ENCODE measurements at regions not wholly inside any gene's neighbourhood (a gene's known extent, or its start where the extent isn't known, plus 50 kb on each side); places are given as distances from the start of the nearest gene placed in this dataset.

DNA sequence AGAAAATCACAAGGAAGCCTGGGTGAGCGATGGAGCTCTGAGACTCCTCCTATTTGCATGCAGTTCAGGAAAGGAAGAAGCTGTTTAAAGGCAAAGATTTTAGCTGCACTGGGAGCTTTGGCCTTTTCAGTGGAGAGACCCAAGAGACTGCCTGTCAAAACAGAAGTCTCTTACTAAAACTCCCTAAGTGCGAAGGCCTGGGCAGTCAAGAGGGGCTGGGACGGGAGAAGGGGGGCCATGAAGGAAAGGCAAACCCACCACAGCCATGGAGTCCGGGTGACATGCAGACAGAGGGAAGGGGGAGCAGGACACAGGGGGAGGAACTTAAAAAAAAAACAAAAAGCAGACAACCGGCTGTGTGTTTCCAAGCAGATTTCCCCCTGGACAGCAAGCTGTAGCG, 537.6 kb upstream of the NOX3 start:
- no peak for TF ChIP-seq EP300 (IDR thresholded peaks at IDR 0.05)
- TF ChIP-seq, protein P1, sequence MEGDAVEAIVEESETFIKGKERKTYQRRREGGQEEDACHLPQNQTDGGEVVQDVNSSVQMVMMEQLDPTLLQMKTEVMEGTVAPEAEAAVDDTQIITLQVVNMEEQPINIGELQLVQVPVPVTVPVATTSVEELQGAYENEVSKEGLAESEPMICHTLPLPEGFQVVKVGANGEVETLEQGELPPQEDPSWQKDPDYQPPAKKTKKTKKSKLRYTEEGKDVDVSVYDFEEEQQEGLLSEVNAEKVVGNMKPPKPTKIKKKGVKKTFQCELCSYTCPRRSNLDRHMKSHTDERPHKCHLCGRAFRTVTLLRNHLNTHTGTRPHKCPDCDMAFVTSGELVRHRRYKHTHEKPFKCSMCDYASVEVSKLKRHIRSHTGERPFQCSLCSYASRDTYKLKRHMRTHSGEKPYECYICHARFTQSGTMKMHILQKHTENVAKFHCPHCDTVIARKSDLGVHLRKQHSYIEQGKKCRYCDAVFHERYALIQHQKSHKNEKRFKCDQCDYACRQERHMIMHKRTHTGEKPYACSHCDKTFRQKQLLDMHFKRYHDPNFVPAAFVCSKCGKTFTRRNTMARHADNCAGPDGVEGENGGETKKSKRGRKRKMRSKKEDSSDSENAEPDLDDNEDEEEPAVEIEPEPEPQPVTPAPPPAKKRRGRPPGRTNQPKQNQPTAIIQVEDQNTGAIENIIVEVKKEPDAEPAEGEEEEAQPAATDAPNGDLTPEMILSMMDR (IDR thresholded peaks at IDR 0.05) = no peak
- TF ChIP-seq POLR2AphosphoS5 (IDR thresholded peaks at IDR 0.05) = no peak

Measured in sigmoid colon (tissue), 4 donors.